Fibroblast of lung (primary cell): ENCODE measurements at regions not wholly inside any gene's neighbourhood (a gene's known extent, or its start where the extent isn't known, plus 50 kb on each side); places are given as distances from the start of the nearest gene placed in this dataset.
A peak's percentile ranks its signal among the peaks of the same experiment; 100 is the strongest.

Experiments
- DNase-seq, 2 donors: peaks; one replicate each; pipeline versions ENCODE4 v3.0.0 to v3.0.0-alpha.2; 2010; ENCODE audit warnings: low read depth in 2 of 2
- H2AFZ ChIP-seq: 2 replicates; pipeline ENCODE4 v1.5.1; 2012; ENCODE audit warnings: low read length, control low read depth, inconsistent platforms
- H3K27ac ChIP-seq: 2 replicates; pipeline ENCODE4 v1.5.1; 2011; ENCODE audit warnings: low read length, control low read depth; ENCODE audit not compliant: insufficient read depth
- H3K27me3 ChIP-seq: 2 replicates; pipeline ENCODE4 v1.5.1; 2011; ENCODE audit warnings: mild to moderate bottlenecking, low read length; ENCODE audit not compliant: control insufficient read depth, insufficient read depth
- H3K36me3 ChIP-seq: 2 replicates; pipeline ENCODE4 v1.5.1; 2011; ENCODE audit warnings: low read length; ENCODE audit not compliant: control insufficient read depth, insufficient read depth
- H3K4me1 ChIP-seq: 2 replicates; pipeline ENCODE4 v1.5.1; 2011; ENCODE audit warnings: low read length; ENCODE audit not compliant: control insufficient read depth, insufficient read depth; ENCODE audit errors: extremely low read depth
- H3K4me2 ChIP-seq: 2 replicates; pipeline ENCODE4 v1.5.1; 2011; ENCODE audit warnings: low read length, control low read depth; ENCODE audit not compliant: insufficient read depth; ENCODE audit errors: extremely low read depth
- H3K4me3 ChIP-seq, 4 experiments: fragments of 200-600 bp in 1 of 4; sonication (generic) in 1 of 4; replicated peaks in 1 of 4; 2 replicates each; pipeline ENCODE4 v1.5.1; 2011 to 2016; ENCODE audit warnings: low read length in 4 of 4, low read depth in 3 of 4, mild to moderate bottlenecking in 3 of 4, control low read depth in 2 of 4, inconsistent platforms in 1 of 4, mixed read lengths in 1 of 4; ENCODE audit not compliant: insufficient read depth in 1 of 4; ENCODE audit errors: control extremely low read depth in 1 of 4
- H3K79me2 ChIP-seq: 2 replicates; pipeline ENCODE4 v1.5.1; 2012; ENCODE audit warnings: mild to moderate bottlenecking, low read length, inconsistent platforms; ENCODE audit not compliant: control insufficient read depth, insufficient read depth
- H3K9ac ChIP-seq: 2 replicates; pipeline ENCODE4 v1.5.1; 2011; ENCODE audit warnings: mild to moderate bottlenecking, low read length, control low read depth; ENCODE audit not compliant: insufficient read depth
- H3K9me3 ChIP-seq: 2 replicates; pipeline ENCODE4 v1.5.1; 2012; ENCODE audit warnings: low read depth, low read length; ENCODE audit not compliant: control insufficient read depth, insufficient read depth
- H4K20me1 ChIP-seq: 2 replicates; pipeline ENCODE4 v1.5.1; 2011; ENCODE audit warnings: low read length; ENCODE audit not compliant: control insufficient read depth, insufficient read depth; ENCODE audit errors: extremely low read depth
- CTCF ChIP-seq, 2 donors: IDR thresholded peaks in 1 of 2; conservative IDR thresholded peaks in 1 of 2; 1 replicate in 1 of 2; 2 replicates in 1 of 2; pipeline ENCODE4 v1.5.1; 2011 to 2012; ENCODE audit warnings: low read length in 2 of 2, control low read depth in 1 of 2, inconsistent platforms in 1 of 2, low read depth in 1 of 2, mild to moderate bottlenecking in 1 of 2
- EZH2 ChIP-seq: IDR thresholded peaks from 2 replicates; pipeline ENCODE4 v1.5.1; 2012; ENCODE audit warnings: low read length, control low read depth, mild to moderate bottlenecking; ENCODE audit errors: missing control alignments

DNA sequence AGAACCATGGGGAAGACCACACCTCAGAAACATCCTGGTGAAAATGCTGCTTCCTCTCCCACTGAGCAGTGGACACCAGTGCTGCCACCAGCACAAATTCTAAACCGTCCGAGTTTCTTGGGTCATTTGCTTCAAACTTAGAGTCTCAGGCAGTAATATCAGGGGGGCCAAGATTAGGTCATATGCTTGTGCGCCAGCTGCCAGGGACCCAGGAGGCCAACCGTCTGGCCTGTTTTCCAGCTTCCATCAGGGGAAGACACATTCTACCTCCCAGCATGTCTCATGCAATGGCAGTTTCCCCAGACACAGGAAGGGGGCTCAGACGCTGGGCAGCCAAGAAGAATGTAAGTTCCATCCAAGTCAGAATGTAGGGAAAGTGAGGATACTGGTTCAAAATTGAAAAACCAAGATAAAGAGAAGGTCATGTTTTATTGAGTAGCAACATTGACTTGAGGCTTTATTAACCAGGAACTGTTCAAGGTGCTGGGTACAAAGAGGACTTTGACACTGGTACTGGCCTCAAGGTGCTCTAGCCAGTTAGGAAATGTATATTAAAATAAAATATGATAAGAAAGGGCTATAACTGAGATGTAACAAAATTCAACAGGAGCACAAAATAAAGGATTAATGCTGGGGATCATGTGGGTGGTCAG, 59.7 kb upstream of the EED start:
- H3K4me2 ChIP-seq = no peak overlapping the region
- no peaks in the 10 kb centered on the region for H3K36me3 ChIP-seq
- TF ChIP-seq EZH2 (no peak), CTCF (conservative IDR thresholded peaks at IDR 0.05 in 1 of 2, IDR thresholded peaks at IDR 0.05 in 1 of 2; ENCODE audit: low read depth in 1 of 2, low read length in 2 of 2) (no peak)
- no peak overlapping the region for H3K9ac ChIP-seq
- H3K4me1 ChIP-seq = no peaks in the 10 kb centered on the region
- no peak overlapping the region for H2AFZ ChIP-seq
- H3K79me2 ChIP-seq = no peaks in the 10 kb centered on the region
- H3K4me3 ChIP-seq = no peak overlapping the region
- no peak for DNase-seq
- no peaks in the 10 kb centered on the region for H3K27me3 ChIP-seq
- no peaks in the 10 kb centered on the region for H4K20me1 ChIP-seq
- no peak overlapping the region for H3K27ac ChIP-seq
- H3K9me3 ChIP-seq = no peaks in the 10 kb centered on the region

- no peak overlapping the region for H3K4me3 ChIP-seq
- no peaks in the 10 kb centered on the region for H3K79me2 ChIP-seq
- H3K9ac ChIP-seq = no peak overlapping the region
- no peaks in the 10 kb centered on the region for H4K20me1 ChIP-seq
- H3K27me3 ChIP-seq = no peaks in the 10 kb centered on the region
- no peak overlapping the region for H2AFZ ChIP-seq
- H3K9me3 ChIP-seq = no peaks in the 10 kb centered on the region
- no peak for TF ChIP-seq EZH2
- no peak for TF ChIP-seq CTCF (conservative IDR thresholded peaks at IDR 0.05 in 1 of 2, IDR thresholded peaks at IDR 0.05 in 1 of 2; ENCODE audit: low read depth in 1 of 2, low read length in 2 of 2)
- H3K36me3 ChIP-seq = no peaks in the 10 kb centered on the region
- H3K4me2 ChIP-seq = no peak overlapping the region
- peak; percentile 47 to 72 for DNase-seq
- no peaks in the 10 kb centered on the region for H3K4me1 ChIP-seq
- H3K27ac ChIP-seq = no peak overlapping the region
Observed at GRCh38 chr11:86183694-86184093, 60.9 kb upstream of the EED start.

DNA sequence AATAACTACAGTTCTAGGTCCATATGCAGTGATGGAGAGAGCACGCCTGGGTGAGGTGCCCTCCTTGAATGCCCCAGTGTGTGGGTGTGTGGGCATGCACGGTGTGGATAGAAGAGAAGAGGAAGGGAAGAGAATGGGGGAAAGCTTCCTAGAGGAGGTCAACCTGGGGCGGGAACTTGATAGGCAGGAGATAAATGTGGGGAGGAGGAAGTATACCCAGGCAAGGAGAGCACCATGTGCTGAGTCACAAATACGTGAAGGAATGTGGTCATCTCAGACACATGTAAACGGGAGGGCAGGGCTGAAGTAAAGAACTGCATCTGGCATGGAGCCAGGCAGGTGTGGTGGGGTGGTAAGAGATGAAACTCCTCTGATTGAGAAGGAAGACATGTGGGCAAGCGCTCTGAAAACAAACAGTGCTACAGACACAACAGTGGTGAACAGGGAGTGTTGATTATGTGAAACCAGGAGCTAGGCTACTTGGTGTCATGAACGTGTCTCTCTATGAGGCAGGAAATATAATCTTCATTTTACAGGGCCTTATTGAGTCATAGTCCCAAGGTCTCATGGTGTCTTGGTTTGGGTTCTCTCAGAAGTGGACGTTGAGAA, 61.5 kb upstream of the EED start:
- no peaks in the 10 kb centered on the region for H3K4me1 ChIP-seq
- H2AFZ ChIP-seq = no peak overlapping the region
- no peak overlapping the region for H3K9ac ChIP-seq
- no peaks in the 10 kb centered on the region for H3K79me2 ChIP-seq
- H4K20me1 ChIP-seq = no peaks in the 10 kb centered on the region
- DNase-seq = peak in 1 of 2 donors; percentile 45
- H3K27ac ChIP-seq = no peak overlapping the region
- no peak overlapping the region for H3K4me2 ChIP-seq
- H3K27me3 ChIP-seq = no peaks in the 10 kb centered on the region
- no peaks in the 10 kb centered on the region for H3K9me3 ChIP-seq
- no peak overlapping the region for H3K4me3 ChIP-seq
- no peaks in the 10 kb centered on the region for H3K36me3 ChIP-seq
- TF ChIP-seq CTCF (conservative IDR thresholded peaks at IDR 0.05 in 1 of 2, IDR thresholded peaks at IDR 0.05 in 1 of 2; ENCODE audit: low read depth in 1 of 2, low read length in 2 of 2) (no peak), EZH2 (no peak)
